ENCODE measurements at regions not wholly inside any gene's neighbourhood (a gene's known extent, or its start where the extent isn't known, plus 50 kb on each side); places are given as distances from the start of the nearest gene placed in this dataset.

DNA sequence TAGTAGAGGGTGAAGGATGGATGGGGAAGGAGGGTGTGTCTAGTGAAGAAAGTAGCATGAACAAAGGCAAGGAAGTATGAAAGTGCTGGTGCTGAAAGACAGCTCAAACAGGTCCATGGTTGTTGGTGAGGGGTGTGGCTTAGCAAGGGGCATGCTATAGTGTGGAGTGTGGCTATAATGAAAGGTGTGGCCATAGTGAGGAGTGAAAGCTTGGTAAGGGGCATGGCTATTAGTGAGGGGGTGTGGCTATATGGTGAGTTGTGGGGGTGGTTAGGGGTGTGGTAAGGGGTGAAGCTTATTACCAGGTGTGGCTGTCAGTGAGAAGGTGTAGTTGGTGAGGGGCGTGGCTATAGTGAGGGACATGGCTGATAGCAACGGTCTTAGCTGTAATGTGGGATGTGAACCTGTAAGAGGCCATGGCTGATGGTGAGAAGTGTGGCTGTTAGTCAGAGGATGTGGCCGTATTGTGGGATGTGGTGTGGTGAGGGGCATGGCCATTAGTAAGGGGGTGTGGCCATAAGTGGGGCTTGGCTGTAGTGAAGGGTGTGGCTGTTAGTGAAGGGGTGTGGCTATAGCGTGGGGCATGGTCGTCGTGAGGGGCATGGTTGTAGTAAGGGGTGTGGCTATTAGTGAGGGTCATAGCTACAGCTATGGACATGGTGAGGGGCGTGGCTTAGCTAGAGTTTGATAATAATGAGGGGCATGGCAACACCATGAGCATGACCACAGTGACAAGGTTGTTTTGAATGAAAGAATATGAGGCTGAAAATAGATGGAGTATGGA lies 549.6 kb downstream of the FBXO15 start:
- Mint-ChIP-seq H3K36me3 (ENCODE audit: low read depth) (no peaks in the 10 kb centered on the region), H3K4me3 (no peak overlapping the region), H3K4me1 (no peaks in the 10 kb centered on the region), H3K9me3 (no peaks in the 10 kb centered on the region), H3K27ac (no peak overlapping the region), H3K27me3 (ENCODE audit: low read depth) (peaks cover 3% of the 10 kb centered on the region)
- TF ChIP-seq CTCF (IDR thresholded peaks at IDR 0.05; ENCODE audit: unreplicated experiment in 3 of 3) = no peak

DNA sequence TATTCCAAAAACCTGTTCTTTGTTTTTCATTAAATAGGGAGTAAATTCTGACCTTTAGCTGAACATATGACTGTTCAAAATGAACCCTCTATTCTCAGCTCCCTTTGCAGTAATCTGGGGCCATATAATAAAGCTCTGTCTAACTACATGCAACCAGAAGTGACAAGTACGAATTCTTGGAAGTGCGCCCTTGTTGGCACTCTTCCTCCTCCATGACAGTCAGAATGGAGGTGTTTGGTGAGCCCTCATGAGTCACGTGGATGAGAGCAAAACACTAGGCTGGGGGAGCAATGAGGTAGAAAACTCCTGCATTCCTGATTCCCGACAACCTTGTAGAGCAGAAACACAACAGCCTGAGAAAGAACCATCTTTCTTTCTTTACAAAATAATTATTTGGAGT lies 552.9 kb downstream of the FBXO15 start:
- no peaks in the 10 kb centered on the region for H3K9me3 Mint-ChIP-seq
- H3K27ac Mint-ChIP-seq = no peak overlapping the region
- H3K36me3 Mint-ChIP-seq (ENCODE audit: low read depth) = no peaks in the 10 kb centered on the region
- H3K4me1 Mint-ChIP-seq = no peaks in the 10 kb centered on the region
- H3K4me3 Mint-ChIP-seq = no peak overlapping the region
- peaks cover 3% of the 10 kb centered on the region for H3K27me3 Mint-ChIP-seq (ENCODE audit: low read depth)
- no peak for TF ChIP-seq CTCF (IDR thresholded peaks at IDR 0.05; ENCODE audit: unreplicated experiment in 3 of 3)

GRCh38 chr18:73593207-73593606 lies 554.4 kb downstream of the FBXO15 start:
- Mint-ChIP-seq H3K9me3 (no peaks in the 10 kb centered on the region), H3K4me3 (no peak overlapping the region), H3K27ac (no peak overlapping the region), H3K4me1 (no peaks in the 10 kb centered on the region), H3K36me3 (ENCODE audit: low read depth) (no peaks in the 10 kb centered on the region), H3K27me3 (ENCODE audit: low read depth) (no peaks in the 10 kb centered on the region)
- no peak for TF ChIP-seq CTCF (IDR thresholded peaks at IDR 0.05; ENCODE audit: unreplicated experiment in 3 of 3)

- Mint-ChIP-seq H3K4me3 (no peak overlapping the region), H3K36me3 (ENCODE audit: low read depth) (no peaks in the 10 kb centered on the region), H3K27ac (no peak overlapping the region), H3K9me3 (no peaks in the 10 kb centered on the region), H3K27me3 (ENCODE audit: low read depth) (no peaks in the 10 kb centered on the region), H3K4me1 (no peaks in the 10 kb centered on the region)
- no peak for TF ChIP-seq CTCF (IDR thresholded peaks at IDR 0.05; ENCODE audit: unreplicated experiment in 3 of 3)
Measured at GRCh38 chr18:73590950-73591349, 556.7 kb downstream of the FBXO15 start.

DNA sequence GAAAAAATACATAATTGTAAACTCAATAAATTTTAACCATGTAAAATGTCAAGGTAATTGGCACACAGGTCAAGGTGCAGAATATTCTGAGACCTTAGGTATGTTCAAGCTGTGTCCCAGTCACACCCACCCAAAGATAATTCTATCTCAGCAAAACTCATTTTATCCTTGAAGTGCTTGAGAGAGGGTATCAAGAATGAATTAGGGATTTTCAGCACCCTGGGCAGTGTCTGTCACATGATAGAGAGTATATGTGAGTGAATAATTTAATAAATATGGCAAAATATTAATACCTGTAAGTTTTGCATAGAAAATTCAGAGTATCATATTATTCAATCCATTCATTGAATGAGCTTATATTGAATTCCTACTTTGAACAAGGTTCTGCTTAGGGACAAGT lies 567.9 kb downstream of the FBXO15 start:
- Mint-ChIP-seq H3K4me1 (no peaks in the 10 kb centered on the region), H3K27me3 (ENCODE audit: low read depth) (no peaks in the 10 kb centered on the region), H3K27ac (no peak overlapping the region), H3K9me3 (peaks cover 2% of the 10 kb centered on the region), H3K4me3 (no peak overlapping the region), H3K36me3 (ENCODE audit: low read depth) (no peaks in the 10 kb centered on the region)
- no peak for TF ChIP-seq CTCF (IDR thresholded peaks at IDR 0.05; ENCODE audit: unreplicated experiment in 3 of 3)

DNA sequence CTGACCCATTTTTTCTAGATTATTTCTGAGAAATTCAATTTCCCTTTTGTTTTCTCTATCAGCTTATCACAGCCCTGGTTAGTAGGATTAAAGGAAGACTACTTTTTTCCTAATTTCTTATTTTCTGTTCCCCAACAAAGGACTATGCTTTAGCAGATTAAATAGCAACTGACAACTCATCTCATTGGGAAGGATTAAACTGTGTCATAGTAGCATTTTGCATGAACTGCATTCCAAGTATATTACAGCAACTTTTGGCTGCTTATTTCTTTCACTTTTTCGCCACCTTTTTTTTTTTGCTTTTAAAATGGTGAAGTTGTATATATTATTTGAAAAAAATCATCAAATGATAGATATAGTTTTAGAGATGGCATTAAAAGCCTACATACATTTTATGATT lies 570.3 kb downstream of the FBXO15 start:
- no peaks in the 10 kb centered on the region for H3K9me3 Mint-ChIP-seq
- no peaks in the 10 kb centered on the region for H3K4me1 Mint-ChIP-seq
- H3K27me3 Mint-ChIP-seq (ENCODE audit: low read depth) = no peaks in the 10 kb centered on the region
- H3K4me3 Mint-ChIP-seq = no peak overlapping the region
- no peaks in the 10 kb centered on the region for H3K36me3 Mint-ChIP-seq (ENCODE audit: low read depth)
- no peak overlapping the region for H3K27ac Mint-ChIP-seq
- TF ChIP-seq CTCF (IDR thresholded peaks at IDR 0.05; ENCODE audit: unreplicated experiment in 3 of 3) = no peak

Data from nephron (organoid).